ENCODE measurements at regions not wholly inside any gene's neighbourhood (a gene's known extent, or its start where the extent isn't known, plus 50 kb on each side); places are given as distances from the start of the nearest gene placed in this dataset.

DNA sequence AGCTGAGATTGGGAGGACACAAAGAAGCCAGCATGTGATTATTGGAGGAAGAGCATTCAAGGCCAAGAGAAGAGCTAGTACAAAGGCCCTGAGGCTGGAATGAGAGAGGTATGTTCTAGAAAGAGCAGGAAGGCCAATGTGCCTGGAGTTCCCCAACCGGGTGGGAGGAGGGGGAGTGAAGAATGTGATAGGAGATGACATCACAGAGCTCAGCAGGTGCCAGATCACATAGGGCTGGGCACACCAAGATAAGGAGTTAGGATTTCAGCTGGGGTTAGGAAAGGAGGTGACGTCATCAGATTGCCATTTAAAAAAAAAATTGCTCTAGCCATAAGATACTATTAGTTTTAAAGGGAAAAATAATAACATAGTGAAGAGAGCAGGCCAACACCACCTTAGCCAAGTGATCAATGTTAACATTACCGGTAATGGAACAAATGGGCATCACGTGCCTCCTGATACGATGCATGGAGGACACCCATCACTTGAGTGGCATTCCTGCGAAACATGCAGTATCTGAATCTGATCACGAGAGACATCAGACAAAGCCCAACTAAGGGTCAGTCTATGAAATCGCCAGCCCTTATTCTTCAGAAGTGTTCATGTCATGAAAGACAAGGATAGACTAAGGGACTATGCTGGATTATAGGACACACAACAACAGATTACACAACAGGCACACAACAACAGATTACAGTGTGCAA is 344.3 kb downstream of the BCOR start:
- peak; percentile 68 for DNase-seq (ENCODE audit: low read depth)
- FAIRE-seq: no peak
- TF ChIP-seq, protein P1, sequence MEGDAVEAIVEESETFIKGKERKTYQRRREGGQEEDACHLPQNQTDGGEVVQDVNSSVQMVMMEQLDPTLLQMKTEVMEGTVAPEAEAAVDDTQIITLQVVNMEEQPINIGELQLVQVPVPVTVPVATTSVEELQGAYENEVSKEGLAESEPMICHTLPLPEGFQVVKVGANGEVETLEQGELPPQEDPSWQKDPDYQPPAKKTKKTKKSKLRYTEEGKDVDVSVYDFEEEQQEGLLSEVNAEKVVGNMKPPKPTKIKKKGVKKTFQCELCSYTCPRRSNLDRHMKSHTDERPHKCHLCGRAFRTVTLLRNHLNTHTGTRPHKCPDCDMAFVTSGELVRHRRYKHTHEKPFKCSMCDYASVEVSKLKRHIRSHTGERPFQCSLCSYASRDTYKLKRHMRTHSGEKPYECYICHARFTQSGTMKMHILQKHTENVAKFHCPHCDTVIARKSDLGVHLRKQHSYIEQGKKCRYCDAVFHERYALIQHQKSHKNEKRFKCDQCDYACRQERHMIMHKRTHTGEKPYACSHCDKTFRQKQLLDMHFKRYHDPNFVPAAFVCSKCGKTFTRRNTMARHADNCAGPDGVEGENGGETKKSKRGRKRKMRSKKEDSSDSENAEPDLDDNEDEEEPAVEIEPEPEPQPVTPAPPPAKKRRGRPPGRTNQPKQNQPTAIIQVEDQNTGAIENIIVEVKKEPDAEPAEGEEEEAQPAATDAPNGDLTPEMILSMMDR (IDR thresholded peaks at IDR 0.05; ENCODE audit: insufficient read depth, low read length, severe bottlenecking): no peak
- H3K4me3 ChIP-seq (ENCODE audit: low read depth, low read length): no peak overlapping the region
- no peaks in the 10 kb centered on the region for H3K27me3 ChIP-seq (ENCODE audit: control insufficient read depth, insufficient read depth, low read length)
- no peaks in the 10 kb centered on the region for H3K36me3 ChIP-seq (ENCODE audit: control insufficient read depth, insufficient read depth, low read length)

DNA sequence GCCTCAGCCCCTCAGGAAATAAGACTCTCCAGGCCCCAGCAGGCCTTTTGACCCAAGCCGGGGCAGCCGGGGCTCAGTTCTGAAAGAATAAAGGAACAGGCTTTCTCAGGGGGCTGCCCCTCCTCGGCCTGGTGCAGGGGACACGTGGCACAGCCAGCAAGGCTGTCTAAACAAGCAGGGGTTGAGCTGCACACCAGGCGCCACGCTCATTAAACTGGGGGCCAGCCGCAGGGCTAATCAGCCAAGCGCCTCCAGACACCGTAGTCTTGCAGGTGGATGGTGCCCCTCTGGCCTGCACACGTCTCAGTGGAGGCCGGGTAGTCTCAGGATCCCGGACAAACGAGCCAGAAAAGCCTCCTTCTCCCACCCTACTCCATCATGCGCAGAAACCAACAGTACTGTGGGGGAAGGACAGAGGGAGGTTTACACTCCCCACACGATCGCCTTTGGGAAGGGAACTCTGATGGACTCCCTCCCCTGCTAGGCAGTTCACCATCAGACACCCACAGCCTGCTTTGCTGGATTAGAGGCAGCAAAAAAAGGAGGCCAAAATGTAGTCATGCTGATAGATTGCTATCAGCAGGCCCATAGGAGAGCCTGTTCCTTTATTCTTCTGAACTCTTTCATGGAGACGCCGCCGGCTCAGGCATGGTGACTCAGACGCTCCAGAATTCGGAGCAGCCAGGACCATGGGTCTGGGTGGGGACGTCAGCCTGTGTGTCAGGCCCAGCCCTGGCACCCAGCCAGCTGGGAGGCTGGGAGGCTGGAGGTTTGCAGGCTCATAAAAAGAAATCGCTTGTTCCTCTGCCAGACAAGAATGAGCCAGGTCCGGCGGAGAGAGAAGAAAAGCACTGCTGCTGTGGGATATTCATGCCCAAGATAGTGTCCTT is 342.4 kb downstream of the BCOR start:
- Histone ChIP-seq H3K36me3 (ENCODE audit: control insufficient read depth, insufficient read depth, low read length) (no peaks in the 10 kb centered on the region), H3K4me3 (ENCODE audit: low read depth, low read length) (no peak overlapping the region), H3K27me3 (ENCODE audit: control insufficient read depth, insufficient read depth, low read length) (no peaks in the 10 kb centered on the region)
- DNase-seq (ENCODE audit: low read depth) (peak; percentile 84), FAIRE-seq (no peak)
- TF ChIP-seq, protein P1 (IDR thresholded peaks at IDR 0.05; ENCODE audit: insufficient read depth, low read length, severe bottlenecking): no peak

DNA sequence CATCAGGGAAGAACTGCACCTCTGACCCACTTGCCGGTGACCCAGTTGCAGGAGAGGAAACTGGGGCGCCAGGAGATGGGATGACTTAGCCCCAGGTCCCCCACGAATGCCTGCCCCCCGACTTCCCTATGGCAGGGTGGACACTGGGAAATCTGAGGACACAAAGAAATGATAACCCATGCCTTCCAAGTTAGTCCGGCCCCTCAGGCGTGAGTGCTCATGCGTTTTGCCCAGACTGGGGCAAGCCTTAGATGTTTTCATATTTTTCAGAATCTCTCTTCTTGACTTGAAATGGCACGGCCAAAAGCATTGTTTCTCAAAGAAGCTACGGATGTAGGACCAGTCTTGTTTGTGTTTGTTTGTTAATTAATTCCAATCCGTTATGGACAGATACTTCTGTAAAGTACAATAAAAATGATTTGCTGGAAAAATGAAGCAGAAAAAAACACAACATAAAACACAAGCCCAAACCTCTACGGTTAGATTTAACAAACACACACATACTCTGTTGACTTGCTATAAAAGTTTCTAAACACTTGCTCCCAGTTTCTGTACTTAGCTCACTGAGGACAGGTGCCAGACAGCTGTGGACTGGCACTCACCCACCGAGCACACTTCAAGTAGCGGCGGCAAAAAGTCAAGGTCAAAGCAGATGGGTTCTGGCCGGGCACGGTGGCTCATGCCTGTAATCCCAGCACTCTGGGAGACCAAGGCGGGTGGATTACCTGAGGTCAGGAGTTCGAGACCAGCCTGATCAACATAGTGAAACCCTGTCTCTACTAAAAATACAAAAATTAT is 341.5 kb downstream of the BCOR start:
- Histone ChIP-seq H3K27me3 (ENCODE audit: control insufficient read depth, insufficient read depth, low read length) (no peaks in the 10 kb centered on the region), H3K36me3 (ENCODE audit: control insufficient read depth, insufficient read depth, low read length) (no peaks in the 10 kb centered on the region), H3K4me3 (ENCODE audit: low read depth, low read length) (no peak overlapping the region)
- TF ChIP-seq, protein P1 (IDR thresholded peaks at IDR 0.05; ENCODE audit: insufficient read depth, low read length, severe bottlenecking): no peak
- DNase-seq (ENCODE audit: low read depth) (no peak), FAIRE-seq (no peak)

DNA sequence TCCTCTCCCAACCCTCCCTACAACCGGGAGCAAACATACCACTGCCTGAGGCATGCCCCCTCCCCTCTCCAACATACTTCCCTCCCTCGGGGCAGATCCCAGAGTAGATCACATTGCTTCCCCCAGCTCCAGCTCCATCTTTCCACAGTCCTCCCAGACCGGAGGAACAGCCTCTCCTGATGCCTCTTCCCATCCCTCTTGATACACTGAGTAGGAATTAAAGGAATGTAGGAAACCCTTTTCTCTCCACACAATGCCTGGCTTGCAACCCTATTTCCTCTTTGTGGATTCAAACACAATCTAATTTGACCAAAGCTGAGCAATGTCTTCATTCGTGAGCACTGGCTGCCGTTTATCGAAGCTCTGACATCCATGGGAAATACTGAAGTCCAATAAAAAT is 339.8 kb downstream of the BCOR start:
- H3K4me3 ChIP-seq (ENCODE audit: low read depth, low read length): no peak overlapping the region
- no peaks in the 10 kb centered on the region for H3K27me3 ChIP-seq (ENCODE audit: control insufficient read depth, insufficient read depth, low read length)
- DNase-seq (ENCODE audit: low read depth): peak; percentile 13
- no peaks in the 10 kb centered on the region for H3K36me3 ChIP-seq (ENCODE audit: control insufficient read depth, insufficient read depth, low read length)
- TF ChIP-seq, protein P1 (IDR thresholded peaks at IDR 0.05; ENCODE audit: insufficient read depth, low read length, severe bottlenecking): no peak
- no peak for FAIRE-seq

DNA sequence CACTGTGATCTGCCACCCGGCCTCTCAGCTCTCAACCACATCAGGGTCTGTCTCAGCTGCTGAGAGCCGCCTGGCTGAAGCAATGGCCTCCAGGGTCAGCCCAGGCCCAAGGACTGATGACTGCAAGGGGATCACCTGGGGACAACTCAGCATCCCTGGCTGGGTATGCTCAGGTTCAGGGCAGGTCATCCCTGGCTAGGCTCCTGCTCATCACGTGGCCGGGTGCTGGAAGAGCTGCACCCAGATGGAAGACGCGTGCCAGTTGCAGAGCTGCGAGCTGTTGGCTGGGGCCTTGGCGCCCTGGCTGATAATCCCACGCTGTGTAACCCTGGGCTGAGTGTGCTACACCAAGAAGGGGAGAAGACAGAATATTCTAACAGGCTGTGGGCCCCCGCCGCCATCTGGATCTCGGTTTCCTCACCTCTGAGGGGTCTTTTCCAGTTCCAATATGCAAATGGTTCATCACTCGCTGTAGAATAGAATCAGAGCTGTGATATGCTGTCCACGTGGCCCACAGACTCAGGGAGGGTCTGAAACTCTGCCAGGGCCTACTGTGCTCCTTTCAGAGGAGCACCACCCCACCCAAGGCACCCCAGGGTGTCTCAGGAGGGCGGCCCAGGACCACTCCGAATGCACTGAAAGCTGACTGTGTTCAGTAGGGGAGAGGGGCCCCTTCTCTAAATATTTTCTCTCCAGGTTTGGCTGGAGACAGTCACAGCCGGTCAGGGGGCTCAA is 338.8 kb downstream of the BCOR start:
- Histone ChIP-seq H3K27me3 (ENCODE audit: control insufficient read depth, insufficient read depth, low read length) (no peaks in the 10 kb centered on the region), H3K4me3 (ENCODE audit: low read depth, low read length) (no peak overlapping the region), H3K36me3 (ENCODE audit: control insufficient read depth, insufficient read depth, low read length) (no peaks in the 10 kb centered on the region)
- TF ChIP-seq, protein P1 (IDR thresholded peaks at IDR 0.05; ENCODE audit: insufficient read depth, low read length, severe bottlenecking): no peak
- DNase-seq (ENCODE audit: low read depth) (no peak), FAIRE-seq (no peak)
